ENCODE measurements at regions not wholly inside any gene's neighbourhood (a gene's known extent, or its start where the extent isn't known, plus 50 kb on each side); places are given as distances from the start of the nearest gene placed in this dataset.

DNA sequence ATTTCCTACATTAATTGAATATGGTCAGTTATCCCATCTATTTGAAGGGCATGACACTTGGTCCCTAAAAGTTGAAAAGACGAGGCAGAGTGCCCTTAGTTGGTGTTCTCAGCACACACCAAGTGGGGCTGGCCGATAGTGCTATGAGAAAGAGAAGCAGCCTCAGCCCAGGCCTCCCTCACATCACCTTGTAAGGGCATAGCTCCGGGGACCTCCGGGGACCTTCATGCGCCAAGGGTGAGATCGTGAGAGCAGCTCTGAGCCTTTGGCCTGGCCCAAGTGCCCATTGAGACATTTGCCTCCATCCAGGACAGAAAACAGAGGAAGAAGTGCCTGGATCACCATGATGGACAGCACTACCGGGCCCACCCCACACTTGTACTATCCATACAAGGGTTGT is 244.3 kb upstream of the COPS8 start:
- TF ChIP-seq MXI1 (IDR thresholded peaks at IDR 0.05; ENCODE audit: low read depth, low read length) (no peak), MAX (IDR thresholded peaks at IDR 0.05; ENCODE audit: low read depth) (no peak), PBX3 (IDR thresholded peaks at IDR 0.05) (no peak), EP300 (IDR thresholded peaks at IDR 0.05; ENCODE audit: borderline replicate concordance in 1 of 2, low read depth in 1 of 2, low read length in 1 of 2) (no peak), POLR2AphosphoS5 (IDR thresholded peaks at IDR 0.05; ENCODE audit: low read depth, low read length) (no peak), TEAD4 (IDR thresholded peaks at IDR 0.05; ENCODE audit: borderline replicate concordance, insufficient read depth) (no peak), RAD21 (IDR thresholded peaks at IDR 0.05; ENCODE audit: low read length) (no peak), CHD2 (IDR thresholded peaks at IDR 0.05; ENCODE audit: low read length, partially characterized antibody) (no peak), YY1 (IDR thresholded peaks at IDR 0.05; ENCODE audit: low read depth) (no peak), SIN3A (IDR thresholded peaks at IDR 0.05; ENCODE audit: borderline replicate concordance, low read depth, low read length) (no peak), NRF1 (IDR thresholded peaks at IDR 0.05; ENCODE audit: low read depth, low read length) (no peak), TAF1 (IDR thresholded peaks at IDR 0.05; ENCODE audit: borderline replicate concordance, low read depth, low read length) (no peak)
- TF ChIP-seq, protein P1, sequence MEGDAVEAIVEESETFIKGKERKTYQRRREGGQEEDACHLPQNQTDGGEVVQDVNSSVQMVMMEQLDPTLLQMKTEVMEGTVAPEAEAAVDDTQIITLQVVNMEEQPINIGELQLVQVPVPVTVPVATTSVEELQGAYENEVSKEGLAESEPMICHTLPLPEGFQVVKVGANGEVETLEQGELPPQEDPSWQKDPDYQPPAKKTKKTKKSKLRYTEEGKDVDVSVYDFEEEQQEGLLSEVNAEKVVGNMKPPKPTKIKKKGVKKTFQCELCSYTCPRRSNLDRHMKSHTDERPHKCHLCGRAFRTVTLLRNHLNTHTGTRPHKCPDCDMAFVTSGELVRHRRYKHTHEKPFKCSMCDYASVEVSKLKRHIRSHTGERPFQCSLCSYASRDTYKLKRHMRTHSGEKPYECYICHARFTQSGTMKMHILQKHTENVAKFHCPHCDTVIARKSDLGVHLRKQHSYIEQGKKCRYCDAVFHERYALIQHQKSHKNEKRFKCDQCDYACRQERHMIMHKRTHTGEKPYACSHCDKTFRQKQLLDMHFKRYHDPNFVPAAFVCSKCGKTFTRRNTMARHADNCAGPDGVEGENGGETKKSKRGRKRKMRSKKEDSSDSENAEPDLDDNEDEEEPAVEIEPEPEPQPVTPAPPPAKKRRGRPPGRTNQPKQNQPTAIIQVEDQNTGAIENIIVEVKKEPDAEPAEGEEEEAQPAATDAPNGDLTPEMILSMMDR (IDR thresholded peaks at IDR 0.05), result no peak
